Neural cell (in vitro differentiated cells): ENCODE measurements at regions not wholly inside any gene's neighbourhood (a gene's known extent, or its start where the extent isn't known, plus 50 kb on each side); places are given as distances from the start of the nearest gene placed in this dataset.

Experiments
- H2AFZ ChIP-seq: fragments of 200-600, 300-800 bp; sonication (generic), shearing (Covaris generic); 2 replicates; pipeline ENCODE4 v1.6.0; 2014; ENCODE audit warnings: low read depth, mild to moderate bottlenecking, antibody characterized with exemption, low read length, moderate library complexity
- H3F3A ChIP-seq: fragments of 200-600 bp; shearing (Covaris generic); 2 replicates; pipeline ENCODE4 v1.6.1; 2016; ENCODE audit warnings: mild to moderate bottlenecking, moderate library complexity, mixed read lengths, antibody characterized with exemption, low read length; ENCODE audit not compliant: insufficient read depth, poor library complexity, severe bottlenecking
- H3K27ac ChIP-seq: fragments of 200-600, 300-800 bp; sonication (generic), shearing (Covaris generic); 2 replicates; pipeline ENCODE4 v1.5.1; 2014; ENCODE audit warnings: mild to moderate bottlenecking, low read length, moderate library complexity
- H3K27me3 ChIP-seq: fragments of 300-800, 200-600 bp; sonication (generic), shearing (Covaris generic); 2 replicates; pipeline ENCODE4 v1.6.0; 2014; ENCODE audit warnings: mild to moderate bottlenecking, low read depth, low read length, moderate library complexity; ENCODE audit not compliant: insufficient read depth
- H3K36me3 ChIP-seq: fragments of 300-800, 200-600 bp; sonication (generic), shearing (Covaris generic); 2 replicates; pipeline ENCODE4 v1.5.1; 2014; ENCODE audit warnings: mild to moderate bottlenecking, antibody characterized with exemption, low read length, moderate library complexity; ENCODE audit not compliant: insufficient read depth
- H3K4me2 ChIP-seq: fragments of 300-800, 200-600 bp; sonication (generic), shearing (Covaris generic); 2 replicates; pipeline ENCODE4 v1.6.0; 2014; ENCODE audit warnings: mild to moderate bottlenecking, low read length
- H3K4me3 ChIP-seq: fragments of 300-800, 200-600 bp; sonication (generic), shearing (Covaris generic); 2 replicates; pipeline ENCODE4 v1.5.1; 2014; ENCODE audit warnings: mild to moderate bottlenecking, low read length, moderate library complexity
- H3K79me2 ChIP-seq: fragments of 200-600 bp; shearing (Covaris generic); replicated peaks from 2 replicates; pipeline ENCODE4 v1.6.0; 2014; ENCODE audit warnings: mild to moderate bottlenecking, low read length, moderate library complexity; ENCODE audit not compliant: insufficient read depth
- H3K9ac ChIP-seq: fragments of 300-800, 200-600 bp; sonication (generic), shearing (Covaris generic); 2 replicates; pipeline ENCODE4 v1.6.1; 2016; ENCODE audit warnings: mild to moderate bottlenecking, low read length, mixed read lengths
- H3K9me2 ChIP-seq: fragments of 200-600 bp; shearing (Covaris generic); 2 replicates; pipeline ENCODE4 v1.6.1; 2016; ENCODE audit warnings: mild to moderate bottlenecking, low read length, mixed read lengths; ENCODE audit not compliant: insufficient read depth
- H3K9me3 ChIP-seq: fragments of 200-600, 300-800 bp; sonication (generic), shearing (Covaris generic); 2 replicates; pipeline ENCODE4 v1.6.1; 2016; ENCODE audit warnings: mild to moderate bottlenecking, mixed run types, low read length, moderate library complexity, mixed read lengths
- H4K20me1 ChIP-seq: fragments of 200-600 bp; shearing (Covaris generic); 2 replicates; pipeline ENCODE4 v1.6.1; 2016; ENCODE audit warnings: mild to moderate bottlenecking, mixed run types; ENCODE audit not compliant: insufficient read depth
- CTCF ChIP-seq: fragments of 450-650 bp; IDR thresholded peaks from 2 replicates; pipeline ENCODE4 v1.5.1; 2014; ENCODE audit warnings: antibody characterized with exemption, mild to moderate bottlenecking, moderate library complexity; ENCODE audit not compliant: poor library complexity, severe bottlenecking
- EP300 ChIP-seq: fragments of 450-650 bp; conservative IDR thresholded peaks from 2 replicates; pipeline ENCODE4 v1.6.1; 2014; ENCODE audit warnings: antibody characterized with exemption, mild to moderate bottlenecking, moderate library complexity; ENCODE audit not compliant: poor library complexity, severe bottlenecking
- EZH2 ChIP-seq: fragments of 200-600, 300-800 bp; shearing (Covaris generic), sonication (generic); IDR thresholded peaks from 2 replicates; pipeline ENCODE4 v1.6.1; 2014; ENCODE audit warnings: antibody characterized with exemption, low read length, borderline replicate concordance, mild to moderate bottlenecking; ENCODE audit not compliant: insufficient read depth, poor library complexity, severe bottlenecking
- MXI1 ChIP-seq: fragments of 450-650 bp; conservative IDR thresholded peaks from 2 replicates; pipeline ENCODE4 v1.6.1; 2014; ENCODE audit warnings: antibody characterized with exemption, mild to moderate bottlenecking; ENCODE audit not compliant: poor library complexity, severe bottlenecking
- POLR2AphosphoS5 ChIP-seq: IDR thresholded peaks from 2 replicates; pipeline ENCODE4 v1.6.1; 2012
- RAD21 ChIP-seq: fragments of 450-650 bp; conservative IDR thresholded peaks from 2 replicates; pipeline ENCODE4 v1.6.1; 2014; ENCODE audit warnings: antibody characterized with exemption, mild to moderate bottlenecking, moderate library complexity
- REST ChIP-seq: IDR thresholded peaks from 2 replicates; pipeline ENCODE4 v1.6.1; 2012; ENCODE audit warnings: borderline replicate concordance
- SMC3 ChIP-seq: fragments of 450-650 bp; conservative IDR thresholded peaks from 2 replicates; pipeline ENCODE4 v1.6.1; 2014; ENCODE audit warnings: antibody characterized with exemption, mild to moderate bottlenecking, moderate library complexity; ENCODE audit not compliant: poor library complexity
- TAF1 ChIP-seq: IDR thresholded peaks from 2 replicates; pipeline ENCODE4 v1.6.1; 2012; ENCODE audit warnings: low read depth

GRCh38 chr9:73494894-73495293 lies 343.2 kb downstream of the ANXA1 start:
- TF ChIP-seq EZH2 (no peak), EP300 (no peak), SMC3 (no peak), MXI1 (no peak), POLR2AphosphoS5 (no peak), TAF1 (no peak), CTCF (no peak), RAD21 (no peak), REST (no peak)

GRCh38 chr9:73497796-73498195 lies 346.1 kb downstream of the ANXA1 start:
- Histone ChIP-seq H4K20me1 (no peaks in the 10 kb centered on the region), H3K27me3 (no peaks in the 10 kb centered on the region), H3K9ac (no peak overlapping the region), H3K4me3 (no peak overlapping the region), H3K36me3 (no peaks in the 10 kb centered on the region), H3K9me2 (no peaks in the 10 kb centered on the region), H3K79me2 (no peaks in the 10 kb centered on the region), H3K9me3 (no peaks in the 10 kb centered on the region), H3F3A (no peaks in the 10 kb centered on the region), H3K4me2 (no peak overlapping the region), H3K27ac (no peak overlapping the region), H2AFZ (no peak overlapping the region)
- TF ChIP-seq RAD21 (no peak), POLR2AphosphoS5 (no peak), TAF1 (no peak), EZH2 (no peak), MXI1 (no peak), REST (no peak), EP300 (no peak), SMC3 (no peak)

More at GRCh38 chr9:73494894-73495293, 343.2 kb downstream of the ANXA1 start:
- Histone ChIP-seq H2AFZ (no peak overlapping the region), H3K36me3 (no peaks in the 10 kb centered on the region), H3K9me2 (no peaks in the 10 kb centered on the region), H3F3A (no peaks in the 10 kb centered on the region), H3K27me3 (no peaks in the 10 kb centered on the region), H3K4me2 (no peak overlapping the region), H3K9me3 (no peaks in the 10 kb centered on the region), H4K20me1 (no peaks in the 10 kb centered on the region), H3K9ac (no peak overlapping the region), H3K79me2 (no peaks in the 10 kb centered on the region), H3K27ac (no peak overlapping the region), H3K4me3 (no peak overlapping the region)
